HG02981 (cell line): ENCODE measurements at regions not wholly inside any gene's neighbourhood (a gene's known extent, or its start where the extent isn't known, plus 50 kb on each side); places are given as distances from the start of the nearest gene placed in this dataset.

Experiments
- ATAC-seq: cut with Tn5 transposase; IDR thresholded peaks from one replicate; pipeline ENCODE4 v1.9.1; 2021; ENCODE audit warnings: mild to moderate bottlenecking, moderate library complexity; ENCODE audit not compliant: unreplicated experiment

DNA sequence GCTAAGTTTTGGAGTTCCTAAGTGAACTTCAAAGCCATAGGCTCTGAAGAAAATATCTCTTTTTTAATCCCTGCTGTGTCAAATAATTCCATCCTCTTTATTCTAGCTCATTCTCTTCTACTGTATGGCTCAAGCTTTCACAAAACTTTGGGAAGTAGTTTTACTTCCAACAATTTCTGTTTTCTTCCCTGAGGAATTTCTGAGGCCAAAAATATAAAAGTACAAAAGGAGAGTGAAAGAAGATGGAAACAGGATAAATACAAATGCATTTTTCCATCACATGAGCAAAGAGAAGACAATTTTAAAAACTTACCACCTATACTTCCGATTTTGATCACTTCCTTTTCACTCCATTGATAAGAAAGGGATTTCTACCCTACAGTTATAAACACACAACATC is 585.7 kb upstream of the DAB2 start:
- no peak for ATAC-seq

- ATAC-seq, result no peak
Measured at GRCh38 chr5:40006260-40006659, 581.5 kb upstream of the DAB2 start.

GRCh38 chr5:40001796-40002195 is 577.0 kb upstream of the DAB2 start:
- ATAC-seq, result no peak

GRCh38 chr5:39998518-39998917 is 573.7 kb upstream of the DAB2 start:
- ATAC-seq, result no peak

DNA sequence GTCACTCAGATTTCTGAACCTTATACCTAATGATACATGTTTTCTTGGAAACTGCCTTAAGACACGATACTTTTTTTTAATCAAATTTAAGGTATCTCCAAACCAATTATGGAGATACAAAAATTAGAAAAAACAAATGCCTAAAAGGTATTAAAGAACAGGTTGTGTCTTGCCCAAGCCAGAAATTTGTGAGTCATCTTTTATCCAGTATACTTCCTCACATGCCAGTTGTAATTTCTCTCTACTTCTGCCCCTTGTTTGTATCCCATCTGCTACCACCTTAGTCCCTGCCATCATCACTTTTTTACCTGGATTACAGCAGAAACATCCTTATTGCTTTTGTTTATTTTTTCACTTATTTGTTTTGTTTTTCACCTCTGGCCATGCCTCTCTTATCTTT is 571.2 kb upstream of the DAB2 start:
- no peak for ATAC-seq

DNA sequence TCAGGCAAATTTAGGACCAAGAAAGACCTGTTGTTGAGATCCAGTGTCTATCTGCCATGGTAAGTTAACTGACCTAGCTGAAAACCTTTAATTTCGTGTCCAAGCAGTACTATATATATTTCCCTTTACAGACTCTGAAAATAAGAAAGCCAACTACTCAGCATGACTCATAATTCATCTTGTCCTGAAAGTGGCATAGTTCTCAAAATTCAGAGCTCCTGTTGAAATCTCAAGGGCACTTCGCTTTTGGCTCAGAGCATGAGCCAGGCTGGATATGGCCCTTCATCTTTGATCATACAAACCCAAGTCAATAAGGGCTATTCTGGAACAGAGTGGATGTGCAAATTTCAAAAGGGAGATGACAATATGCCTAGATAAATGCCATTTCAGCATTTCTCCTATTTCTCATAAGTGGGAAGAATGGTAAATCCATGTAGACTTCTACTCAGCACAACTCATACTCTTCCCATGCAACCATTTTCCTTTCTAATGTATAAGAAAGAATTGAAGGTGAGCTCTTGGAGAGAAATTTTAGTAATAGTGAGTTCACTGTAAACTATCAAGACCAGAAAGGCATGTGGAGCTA is 567.9 kb upstream of the DAB2 start:
- no peak for ATAC-seq

DNA sequence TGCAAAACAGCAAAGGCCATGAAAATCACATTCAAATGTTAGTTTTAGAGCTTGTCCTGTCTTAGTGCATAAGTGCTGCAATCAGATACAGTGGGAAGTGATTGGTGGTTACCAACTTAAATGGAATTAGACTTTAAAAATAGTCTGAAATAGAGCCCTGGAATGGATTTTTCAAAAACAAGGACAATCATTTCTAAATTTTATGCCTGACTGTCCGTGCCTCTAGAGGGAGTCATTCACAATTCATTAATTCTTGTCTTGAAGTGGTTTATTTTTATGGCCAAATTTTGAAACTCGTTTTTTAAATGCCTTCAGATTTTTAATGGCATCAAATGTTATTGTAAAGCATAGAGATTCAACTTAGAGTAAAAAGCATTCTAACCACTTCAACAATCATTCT is 561.8 kb upstream of the DAB2 start:
- no peak for ATAC-seq

DNA sequence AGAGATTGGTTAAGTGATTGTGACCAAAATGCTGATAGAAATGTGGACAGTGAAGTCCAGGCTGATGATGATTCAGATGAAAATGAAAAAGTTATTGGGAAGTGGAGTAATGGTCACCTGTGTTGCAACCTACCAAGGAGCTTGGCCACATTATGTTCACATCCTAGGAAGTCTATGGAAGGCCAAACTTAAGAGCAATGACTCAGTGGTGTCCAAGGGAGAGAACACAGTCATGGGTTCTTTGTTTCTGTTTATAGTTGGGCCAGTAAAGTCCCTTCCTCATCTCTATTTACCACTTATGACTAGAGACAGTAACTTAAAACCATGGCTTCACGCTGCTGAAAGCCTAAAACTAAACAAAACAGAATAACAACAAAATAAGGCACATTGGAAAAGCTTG is 555.3 kb upstream of the DAB2 start:
- no peak for ATAC-seq

- no peak for ATAC-seq
Measured at GRCh38 chr5:39977066-39977655, 552.4 kb upstream of the DAB2 start.

GRCh38 chr5:39970117-39970798 is 545.5 kb upstream of the DAB2 start:
- ATAC-seq, result peak; percentile 77

DNA sequence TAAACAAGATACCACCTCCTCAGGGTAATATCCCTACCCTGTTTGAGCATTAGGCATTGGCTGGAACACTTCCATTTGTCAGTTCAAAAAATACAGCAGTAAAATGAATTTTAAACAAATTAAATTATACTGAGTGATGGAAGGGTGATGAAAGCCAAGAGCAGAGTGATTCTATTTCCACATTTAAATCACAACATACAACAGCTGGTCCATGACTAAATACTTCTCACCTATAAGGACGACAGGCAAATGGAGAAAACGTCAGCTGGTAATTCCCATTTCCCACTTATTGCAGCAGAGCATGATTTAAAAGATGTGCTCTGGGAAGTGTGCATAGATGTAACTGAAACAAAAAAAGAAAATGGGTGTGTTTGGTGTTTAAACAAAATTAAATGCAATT is 543.6 kb upstream of the DAB2 start:
- ATAC-seq, result no peak

DNA sequence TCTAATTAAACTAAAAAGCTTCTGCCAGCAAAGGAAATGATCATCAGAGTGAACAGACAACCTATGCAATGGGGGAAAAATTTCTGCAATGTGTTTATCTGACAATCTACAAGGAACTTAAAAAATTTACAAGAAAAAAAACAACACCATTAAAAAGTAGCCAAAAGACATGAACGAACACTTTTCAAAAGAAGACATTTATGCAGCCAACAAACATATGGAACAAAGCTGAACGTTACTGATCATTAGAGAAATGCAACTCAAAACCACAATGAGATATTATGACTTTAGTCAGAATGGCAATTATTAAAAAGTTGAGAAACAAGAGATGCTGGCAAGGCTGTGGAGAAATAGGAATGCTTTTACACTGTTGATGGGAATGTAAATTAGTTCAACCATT is 530.4 kb upstream of the DAB2 start:
- no peak for ATAC-seq

DNA sequence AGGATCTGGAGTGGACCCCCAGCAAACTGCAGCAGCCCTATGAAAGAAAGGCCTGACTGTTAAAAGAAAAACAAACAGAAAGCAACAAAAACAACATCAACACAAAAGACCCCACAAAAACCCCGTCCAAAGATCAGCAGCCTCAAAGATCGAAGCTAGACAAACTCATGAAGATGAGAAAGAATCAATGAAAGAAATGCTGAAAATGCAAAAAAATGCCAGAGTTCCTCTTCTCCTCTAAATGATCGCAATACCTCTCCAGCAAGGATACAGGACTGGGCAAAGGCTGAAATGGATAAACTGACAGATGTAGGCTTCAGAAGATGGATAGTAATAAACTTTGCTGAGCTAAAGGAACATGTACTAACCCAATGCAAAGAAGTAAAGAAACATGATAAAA is 526.3 kb upstream of the DAB2 start:
- ATAC-seq, result no peak

GRCh38 chr5:39948867-39949468 is 524.2 kb upstream of the DAB2 start:
- peak; percentile 84 for ATAC-seq

DNA sequence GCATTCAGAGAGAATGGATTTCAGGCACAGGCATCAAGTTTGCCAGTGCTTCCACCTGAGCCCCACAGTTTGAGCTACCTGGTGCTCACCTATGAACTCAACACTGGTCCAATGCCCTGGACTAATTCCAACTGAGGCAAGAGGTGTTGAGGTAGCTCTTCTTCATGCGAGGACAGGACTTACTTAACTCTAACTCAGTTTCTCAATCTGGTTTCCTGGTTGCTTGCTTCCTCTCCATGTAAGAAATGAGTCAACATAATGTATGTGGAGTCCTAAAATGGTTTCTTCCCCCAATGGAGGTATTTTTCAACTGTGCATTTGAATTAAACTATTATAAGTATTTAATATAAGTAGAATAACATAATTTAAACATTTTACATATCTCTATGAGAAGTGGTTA is 523.6 kb upstream of the DAB2 start:
- ATAC-seq, result no peak

DNA sequence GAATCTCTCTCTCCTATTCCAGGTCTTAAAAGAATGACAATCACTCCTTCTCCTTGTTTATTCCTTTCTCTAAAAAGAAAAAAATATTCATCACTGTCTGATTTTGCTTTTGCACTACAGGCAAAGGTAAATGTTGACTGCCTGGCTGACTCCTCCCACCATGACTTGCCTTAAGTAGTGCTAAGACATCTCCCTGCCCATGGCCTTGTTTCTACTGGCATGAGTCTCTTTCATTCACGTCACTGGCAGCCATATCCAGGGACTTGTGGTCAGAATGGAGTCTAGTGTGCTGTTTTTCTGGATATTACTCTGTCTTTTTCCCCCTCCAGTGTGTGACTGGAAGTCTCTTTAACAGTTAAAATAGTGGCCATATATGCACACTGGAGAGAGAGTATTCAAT is 522.9 kb upstream of the DAB2 start:
- no peak for ATAC-seq

- no peak for ATAC-seq
Measured at GRCh38 chr5:39946356-39947045, 521.7 kb upstream of the DAB2 start.

DNA sequence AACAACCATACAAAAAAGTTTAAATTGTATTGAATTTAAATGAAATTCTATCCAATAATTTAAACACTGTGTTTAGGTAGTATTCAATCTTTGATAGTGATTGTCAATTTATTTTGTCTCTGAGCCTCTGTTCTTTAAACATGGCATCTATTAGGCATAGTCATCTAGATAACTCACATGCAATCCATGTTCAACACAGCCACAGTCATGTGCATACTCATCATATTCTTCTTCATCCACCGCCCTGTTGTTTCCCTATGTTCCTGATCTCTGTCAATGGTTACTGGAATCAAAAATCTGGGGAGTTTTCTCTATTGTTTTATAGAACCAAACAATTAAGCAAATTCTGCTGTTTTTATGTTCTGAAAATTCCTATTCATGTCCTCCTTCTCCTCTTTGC is 521.1 kb upstream of the DAB2 start:
- ATAC-seq, result no peak

- no peak for ATAC-seq
Measured at GRCh38 chr5:39943811-39944210, 519.0 kb upstream of the DAB2 start.

GRCh38 chr5:39942606-39943005 is 517.8 kb upstream of the DAB2 start:
- ATAC-seq, result no peak

DNA sequence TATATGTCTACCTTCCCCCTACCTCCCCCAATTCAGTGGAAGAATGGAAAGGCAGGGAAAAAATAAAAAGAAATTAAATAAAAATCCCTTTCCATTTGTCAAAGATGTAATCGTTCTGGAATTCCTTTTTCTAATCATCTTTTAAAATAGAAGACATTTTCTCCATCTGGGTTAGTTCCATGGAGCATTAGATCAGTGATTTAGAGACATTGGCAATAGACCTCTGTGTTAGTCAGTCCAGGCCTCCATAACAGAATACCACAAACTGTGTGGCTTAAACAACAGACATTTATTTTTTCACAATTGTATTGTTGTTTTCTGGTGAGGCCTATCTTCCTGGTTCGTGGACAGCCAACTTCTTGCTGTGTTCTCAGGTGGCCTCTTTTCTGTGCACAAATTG is 516.6 kb upstream of the DAB2 start:
- no peak for ATAC-seq

DNA sequence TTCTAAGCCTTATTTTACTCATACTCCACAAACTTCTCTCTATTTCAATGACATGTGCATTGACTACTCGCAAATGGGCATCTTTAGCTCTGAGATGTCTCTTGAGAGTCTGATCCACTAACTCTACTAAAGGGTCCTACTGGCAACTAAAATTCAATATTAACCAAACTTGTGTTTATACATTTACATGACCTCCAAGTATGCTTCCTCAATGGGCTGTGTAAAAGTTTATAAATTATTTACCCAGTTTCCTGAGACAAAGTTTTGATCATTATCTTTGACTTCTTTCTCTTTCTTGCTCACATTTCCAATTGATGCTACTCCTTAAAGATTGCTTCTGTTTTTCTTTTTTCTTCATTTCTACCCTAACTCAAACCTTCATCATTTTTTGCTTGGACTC is 510.1 kb upstream of the DAB2 start:
- ATAC-seq, result no peak
